Transverse colon (tissue), 4 donors: ENCODE measurements at regions not wholly inside any gene's neighbourhood (a gene's known extent, or its start where the extent isn't known, plus 50 kb on each side); places are given as distances from the start of the nearest gene placed in this dataset.

Experiments
- CTCF ChIP-seq, 5 experiments: fragments of 200-600 bp in 3 of 5; fragments of 450-650 bp in 2 of 5; sonication (generic) in 3 of 5; IDR thresholded peaks; 1 replicate in 2 of 5; 2 replicates in 3 of 5; pipeline ENCODE4 v1.5.1; 2016 to 2017; ENCODE audit warnings: antibody characterized with exemption in 5 of 5, inconsistent platforms in 3 of 5, mild to moderate bottlenecking in 2 of 5, moderate library complexity in 1 of 5
- EP300 ChIP-seq: sonication (generic); formaldehyde crosslinking; IDR thresholded peaks from one replicate; pipeline ENCODE4 v1.6.1; 2017; ENCODE audit warnings: antibody characterized with exemption, low read depth
- POLR2A ChIP-seq: fragments of 450-650 bp; IDR thresholded peaks from one replicate; pipeline ENCODE4 v1.6.1; 2016; ENCODE audit warnings: antibody characterized with exemption, mild to moderate bottlenecking, moderate library complexity
- POLR2AphosphoS5 ChIP-seq, 3 donors: sonication (generic); formaldehyde crosslinking; IDR thresholded peaks; one replicate each; pipeline ENCODE4 v1.6.1; 2016; ENCODE audit warnings: antibody characterized with exemption in 3 of 3

- TF ChIP-seq CTCF (IDR thresholded peaks at IDR 0.05) = no peak
- no peak for TF ChIP-seq POLR2A
- no peak for TF ChIP-seq POLR2AphosphoS5 (IDR thresholded peaks at IDR 0.05)
- TF ChIP-seq EP300 = no peak
Measured at GRCh38 chr15:62766599-62766998, 275.9 kb upstream of the TPM1 start.
